Hypothalamus (tissue), 51 donors: ENCODE measurements at regions not wholly inside any gene's neighbourhood (a gene's known extent, or its start where the extent isn't known, plus 50 kb on each side); places are given as distances from the start of the nearest gene placed in this dataset.

Source experiments
- DNase-seq, 51 donors: peaks; one replicate each; lab custom pipeline; 2025; lab: John Stamatoyannopoulos, UW

DNA sequence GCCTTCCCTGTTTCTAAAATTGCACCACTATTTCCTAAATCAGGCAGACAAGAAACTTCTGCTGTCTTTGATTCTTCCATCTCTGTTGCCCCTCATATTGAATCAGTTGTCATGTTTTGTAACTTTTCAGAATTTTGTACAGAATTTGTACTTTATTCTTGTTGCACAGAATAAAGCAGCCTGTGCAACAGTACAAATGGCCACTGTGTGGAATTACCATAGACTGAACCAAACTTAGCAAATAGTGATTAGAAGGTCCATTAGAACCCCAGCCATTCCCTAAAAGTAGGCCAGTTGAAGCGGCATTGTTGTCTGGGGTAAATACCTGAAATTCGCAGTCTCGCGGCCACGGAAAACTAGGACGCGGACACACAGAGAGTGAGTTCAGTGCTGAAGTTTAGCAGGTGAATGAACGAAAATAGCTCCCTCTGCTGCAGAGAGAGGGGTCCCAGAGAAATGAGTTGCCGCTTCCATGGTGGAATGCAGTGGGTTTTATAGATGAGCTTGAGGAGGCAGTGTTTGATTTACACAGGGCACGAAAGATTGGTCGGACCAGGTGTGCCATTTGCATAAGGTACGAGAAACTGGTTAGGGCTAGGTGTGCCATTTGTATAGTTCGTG lies 71.8 kb downstream of the C4orf33 start:
- DNase-seq: no peak

DNA sequence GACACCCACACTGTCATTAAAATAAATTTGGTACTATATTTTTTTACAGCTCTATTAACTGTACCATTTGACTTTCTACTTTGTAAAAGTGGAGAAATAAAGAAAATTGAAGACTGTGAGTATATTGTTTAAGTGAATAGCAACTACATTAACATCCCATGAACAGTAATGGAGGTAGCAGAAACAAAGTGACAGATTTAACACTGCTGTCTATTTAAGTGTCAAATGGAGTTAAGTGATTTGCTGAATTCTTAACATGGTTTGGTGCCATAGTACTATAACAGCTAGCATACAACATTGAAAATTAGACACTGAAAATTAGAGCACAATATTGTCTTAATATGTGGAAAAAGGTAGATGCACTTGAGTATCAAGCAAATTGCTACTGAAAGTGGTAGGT lies 76.2 kb downstream of the C4orf33 start:
- no peak for DNase-seq

DNA sequence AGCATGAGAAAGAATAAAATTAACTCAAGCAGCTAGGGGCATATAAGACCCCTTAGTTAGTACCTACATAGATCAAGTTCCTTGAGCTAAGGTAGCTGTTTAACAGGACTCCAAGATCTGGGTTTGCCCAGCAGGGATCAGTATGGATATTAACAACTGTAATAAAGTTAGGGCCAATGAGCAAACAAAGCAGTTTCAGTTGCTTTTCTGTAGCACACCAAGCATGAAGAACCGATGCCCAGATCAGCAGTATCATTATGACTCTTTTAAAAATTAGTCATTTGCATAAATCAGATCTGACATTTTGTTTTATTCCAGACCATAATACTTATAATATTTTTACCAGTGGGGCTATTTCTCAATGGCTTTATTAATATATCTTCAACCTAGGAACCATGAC lies 80.9 kb downstream of the C4orf33 start:
- no peak for DNase-seq

DNA sequence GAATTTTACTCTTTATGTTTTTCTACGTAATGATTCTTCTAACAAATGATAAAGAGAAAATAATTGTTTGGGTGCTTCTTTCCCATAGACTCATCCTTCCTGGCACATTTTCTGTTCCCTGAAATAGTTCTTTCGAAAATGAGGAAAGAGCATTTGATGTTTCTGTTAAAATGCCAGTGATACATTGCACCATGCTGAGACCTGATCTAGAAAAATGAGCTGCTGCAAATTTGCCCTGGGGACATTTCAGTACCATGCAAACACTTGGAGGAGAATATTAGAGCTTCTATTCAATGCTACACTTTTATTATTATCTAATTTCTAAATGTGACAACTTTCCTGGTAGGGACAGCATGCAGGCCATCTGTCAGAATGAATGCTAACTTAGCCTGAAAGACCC lies 83.3 kb downstream of the C4orf33 start:
- DNase-seq: no peak

DNA sequence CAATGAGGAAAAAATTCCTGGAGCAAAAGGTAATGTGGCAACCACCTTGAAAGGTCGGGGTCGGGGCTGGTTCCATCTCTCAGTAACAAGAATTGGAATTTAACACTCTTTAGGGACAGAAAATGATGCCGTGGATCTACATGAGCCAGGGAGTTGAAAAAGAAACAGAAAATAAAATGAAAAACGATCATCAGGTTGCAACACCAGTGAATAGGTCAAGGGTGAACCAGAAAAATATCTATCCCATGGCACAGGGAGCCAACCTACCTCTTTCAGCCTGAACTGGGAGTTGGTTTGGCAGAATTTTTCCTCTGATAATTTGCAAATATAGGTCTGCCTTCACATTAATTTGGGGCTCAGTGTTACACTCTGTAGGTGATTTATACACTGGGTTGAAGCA lies 93.7 kb downstream of the C4orf33 start:
- DNase-seq: no peak

DNA sequence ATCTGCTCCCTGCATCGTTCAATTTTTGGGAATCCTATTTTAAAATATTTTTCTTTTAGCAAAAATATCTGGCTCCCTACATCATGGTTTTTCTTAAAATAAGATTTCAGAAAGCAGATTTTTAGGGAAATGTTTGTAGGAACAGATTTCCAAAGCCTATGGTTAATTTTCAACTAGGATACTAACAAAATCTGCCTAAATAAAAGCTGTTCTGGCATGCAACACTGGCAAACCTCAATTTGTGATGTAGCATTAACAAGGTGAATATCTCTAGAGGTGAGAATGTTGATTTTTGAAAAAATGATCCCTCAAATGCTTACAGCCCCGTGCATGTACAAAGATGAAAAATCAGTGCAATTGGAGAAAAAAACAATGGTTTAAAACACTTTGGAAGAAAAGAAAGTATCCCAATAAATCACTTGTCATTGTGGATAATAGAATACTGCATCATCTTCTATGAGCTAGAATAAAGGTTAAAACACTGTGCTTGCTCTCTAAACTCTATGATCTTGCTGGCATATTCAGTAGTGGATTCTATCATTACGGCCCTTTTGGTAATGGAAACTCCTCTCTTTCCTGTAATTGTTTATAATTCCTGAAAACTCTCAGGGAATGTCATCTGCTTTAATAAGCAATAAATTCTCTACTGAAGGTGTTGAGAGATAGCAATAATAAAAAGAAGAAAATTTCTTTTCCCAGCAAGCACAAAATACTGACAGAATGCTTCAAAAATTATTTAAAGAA lies 97.6 kb downstream of the C4orf33 start:
- DNase-seq: no peak

DNA sequence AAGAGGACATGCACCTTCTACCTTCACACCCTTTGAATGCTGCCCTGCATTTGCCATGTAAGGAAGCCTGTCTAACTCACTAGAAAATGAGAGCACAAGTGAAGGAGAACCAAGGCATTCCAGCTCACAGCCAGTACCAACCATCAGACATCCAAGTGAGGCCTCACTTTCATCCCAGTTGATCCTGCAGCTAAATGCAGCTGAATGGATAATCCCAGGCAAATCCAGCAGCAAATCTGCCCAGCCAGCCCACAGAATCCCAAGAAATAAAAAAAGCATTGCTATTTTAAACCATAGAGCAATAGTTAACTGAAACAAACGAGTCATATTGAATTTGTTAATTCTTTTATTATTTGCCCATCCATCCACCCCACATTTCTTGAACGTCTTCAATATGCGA lies 112.5 kb downstream of the C4orf33 start:
- no peak for DNase-seq

DNA sequence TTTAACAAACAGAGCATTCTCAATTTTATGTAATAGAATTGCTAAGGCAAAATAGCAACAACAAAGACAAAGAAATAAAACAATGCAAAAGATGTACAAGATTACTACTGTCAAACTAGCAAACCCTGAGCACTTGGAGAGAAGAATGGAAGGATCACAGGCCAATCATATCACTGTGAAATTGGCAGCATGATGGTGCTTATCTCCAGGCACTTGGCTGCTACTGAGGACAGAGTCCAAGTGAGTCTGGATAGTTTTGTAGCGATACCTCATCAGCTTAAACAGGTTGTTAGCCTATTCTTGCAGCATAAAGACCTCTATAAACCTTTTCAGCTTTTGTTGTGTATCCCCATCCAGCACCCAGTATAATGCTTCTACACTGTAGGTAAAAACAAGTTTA lies 117.7 kb downstream of the C4orf33 start:
- no peak for DNase-seq

DNA sequence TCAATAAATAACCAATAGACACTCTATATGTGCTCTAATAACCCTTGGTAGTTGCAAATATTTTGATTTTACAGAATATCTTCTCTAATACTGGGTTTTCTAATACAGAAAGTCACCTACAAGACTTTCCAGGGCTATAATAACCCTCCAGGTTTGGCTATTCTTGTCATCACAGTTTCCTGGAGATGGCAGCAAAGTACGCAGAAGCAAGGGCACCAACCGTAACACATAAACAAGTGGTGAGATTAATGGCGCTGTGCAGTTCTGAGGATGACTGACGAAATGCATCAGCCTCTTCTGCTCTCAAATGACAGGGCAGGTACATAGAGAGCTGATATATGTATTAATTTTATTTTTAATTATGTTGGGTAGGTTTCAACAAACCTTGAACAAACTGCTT lies 122.4 kb downstream of the C4orf33 start:
- DNase-seq: peak in 12 of 51 donors; percentile 3 to 49 (median 7)

DNA sequence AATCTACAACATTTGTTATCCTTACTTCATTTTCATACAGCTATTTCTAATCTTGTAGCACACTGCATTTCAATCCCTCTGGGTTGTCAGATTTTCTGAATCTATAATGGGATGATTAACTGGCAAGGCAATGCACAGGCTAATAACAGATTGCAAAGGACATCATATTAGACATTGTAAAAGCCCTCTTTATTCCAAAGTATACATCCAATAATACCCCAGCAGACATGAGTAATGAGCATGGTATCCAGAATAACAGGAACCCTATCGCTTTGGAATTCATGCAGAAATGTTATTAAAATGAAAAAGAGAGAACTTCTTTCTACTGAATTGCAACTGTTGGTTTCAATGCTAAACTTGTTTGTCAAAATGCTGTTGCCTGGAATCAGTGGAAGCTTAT lies 122.9 kb downstream of the C4orf33 start:
- no peak for DNase-seq

DNA sequence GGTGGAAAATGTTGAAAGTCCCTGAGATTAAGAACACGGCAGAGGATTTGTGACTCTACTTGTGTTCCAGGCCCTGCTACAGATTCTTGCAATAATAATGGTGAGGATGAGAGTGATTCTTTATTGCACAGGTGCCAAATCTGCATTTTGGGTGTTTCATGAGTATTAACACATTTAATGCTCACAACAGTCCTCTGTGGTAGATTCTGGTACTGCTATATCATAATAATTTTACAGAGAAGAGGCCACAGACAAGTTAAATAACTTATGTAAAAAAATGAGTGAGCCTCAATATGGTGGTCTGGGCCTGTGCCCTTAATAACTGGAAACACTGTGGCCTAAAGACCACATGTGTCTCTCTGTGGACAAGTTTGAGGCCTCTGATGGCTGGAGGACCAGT lies 124.3 kb downstream of the C4orf33 start:
- no peak for DNase-seq

DNA sequence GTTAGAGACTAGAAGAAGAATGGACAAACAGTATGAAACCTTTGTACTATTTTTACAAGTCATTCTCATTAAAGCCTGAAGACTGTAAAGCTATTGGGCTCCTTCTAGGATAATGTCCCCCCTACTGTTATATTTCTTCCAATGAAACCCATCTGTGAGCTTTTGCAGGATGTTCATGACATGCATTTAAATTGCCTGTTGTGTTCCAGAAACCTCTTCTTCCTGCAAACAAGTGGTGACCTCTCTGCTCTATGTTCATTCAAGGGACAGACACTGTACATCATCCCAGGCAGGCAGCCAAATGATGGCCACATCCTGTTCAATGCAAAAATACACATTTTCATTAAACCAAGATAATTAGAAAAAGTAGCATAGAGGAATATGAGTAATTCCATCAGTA lies 128.0 kb downstream of the C4orf33 start:
- DNase-seq: no peak

DNA sequence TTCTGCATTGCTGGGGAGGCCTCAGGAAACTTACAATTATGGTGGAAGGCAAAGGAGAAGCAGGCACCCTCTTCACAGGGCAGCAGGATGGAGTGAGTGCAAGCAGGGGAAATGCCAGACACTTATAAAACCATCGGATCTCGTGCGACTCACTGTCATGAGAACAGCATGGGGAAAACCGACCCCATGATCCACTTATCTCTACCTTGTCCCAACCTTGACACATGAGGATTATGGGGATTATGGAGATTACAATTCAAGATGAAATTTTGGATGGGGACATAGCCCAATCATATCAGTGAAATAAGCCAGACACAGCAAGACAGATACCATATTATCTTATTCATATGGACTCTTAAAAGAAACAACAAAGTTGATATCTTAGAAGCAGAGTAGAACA lies 134.9 kb downstream of the C4orf33 start:
- no peak for DNase-seq

DNA sequence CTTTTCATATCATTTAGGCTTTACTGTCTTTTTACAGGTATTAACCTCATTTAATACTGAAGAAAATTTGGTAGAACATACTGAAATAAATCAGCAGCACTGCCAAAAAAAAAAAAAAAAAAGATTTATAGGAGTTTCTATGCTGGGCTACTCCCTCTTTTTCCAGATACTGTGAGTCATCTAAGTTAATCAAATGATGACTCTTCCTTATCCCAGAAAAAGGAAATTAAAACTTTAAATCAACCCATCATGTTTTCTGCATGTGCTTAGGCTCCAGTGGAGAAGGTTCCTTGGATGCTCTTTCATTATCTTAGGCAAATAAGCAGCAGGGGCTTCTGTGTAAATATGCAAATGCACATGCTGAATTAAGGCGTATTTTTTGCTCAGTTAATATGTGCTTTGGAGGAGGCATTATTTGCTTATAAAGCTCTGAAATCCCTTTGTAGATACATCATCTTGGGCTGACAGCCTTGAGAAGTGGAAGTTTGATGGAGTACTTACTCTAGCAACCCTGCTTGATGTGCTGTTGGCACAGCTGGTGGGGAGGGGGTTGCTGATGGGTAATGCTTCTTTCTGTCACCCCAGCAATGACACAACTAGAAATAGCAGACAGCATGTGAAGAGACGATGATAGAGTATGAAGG lies 136.1 kb downstream of the C4orf33 start:
- no peak for DNase-seq

DNA sequence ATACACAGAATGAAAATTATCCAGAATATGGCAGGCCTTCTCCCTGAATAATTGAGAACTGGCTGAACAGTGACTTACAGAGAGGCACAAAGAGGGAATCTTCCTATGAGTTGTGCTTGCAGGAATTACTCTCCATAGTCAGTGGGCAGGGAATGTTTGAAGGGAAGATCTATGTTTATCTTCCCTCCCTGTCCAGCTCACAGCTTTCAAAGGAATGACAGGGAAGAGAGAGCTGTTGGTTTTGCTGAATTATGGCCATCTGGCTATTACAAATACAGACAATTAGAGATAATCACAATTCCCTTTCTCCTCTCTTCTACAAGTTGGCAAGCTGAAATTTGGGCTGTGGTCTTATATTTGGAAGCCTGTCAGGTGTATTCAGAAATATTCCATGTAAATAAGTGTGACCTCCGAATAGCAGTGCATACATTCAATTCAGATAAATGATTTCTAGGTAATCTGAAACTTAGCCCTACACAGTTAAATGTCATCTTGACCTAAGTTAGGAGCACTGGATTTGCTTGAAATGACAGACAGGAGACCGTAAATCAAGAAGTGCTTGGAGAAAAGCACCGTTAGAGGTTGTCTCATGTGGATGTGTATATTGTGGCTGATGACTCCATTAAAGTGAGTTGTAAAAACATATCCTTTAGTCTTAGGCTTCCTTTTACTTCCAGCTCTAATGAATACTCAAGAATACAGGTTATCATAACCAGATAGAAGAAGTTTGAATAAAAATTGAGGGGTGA lies 136.8 kb downstream of the C4orf33 start:
- no peak for DNase-seq

DNA sequence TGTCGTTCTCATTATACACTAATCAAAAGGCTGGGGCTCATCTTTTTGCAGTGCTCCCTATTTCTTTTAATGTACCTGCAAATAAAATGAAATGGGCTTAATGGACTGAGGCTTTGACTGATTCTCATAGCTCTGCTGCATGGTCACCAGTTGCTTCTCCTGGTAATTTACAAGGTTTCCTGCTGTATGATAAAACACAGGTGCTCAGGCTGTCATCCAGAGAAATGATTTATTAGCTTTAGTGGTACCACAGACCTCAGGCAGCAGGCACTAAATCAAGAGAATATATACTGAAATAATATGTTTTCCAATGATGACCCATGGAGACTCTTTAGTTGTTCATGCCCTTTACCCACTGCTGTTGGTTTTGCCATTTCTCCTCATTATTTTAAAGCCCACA lies 137.7 kb downstream of the C4orf33 start:
- DNase-seq: no peak

DNA sequence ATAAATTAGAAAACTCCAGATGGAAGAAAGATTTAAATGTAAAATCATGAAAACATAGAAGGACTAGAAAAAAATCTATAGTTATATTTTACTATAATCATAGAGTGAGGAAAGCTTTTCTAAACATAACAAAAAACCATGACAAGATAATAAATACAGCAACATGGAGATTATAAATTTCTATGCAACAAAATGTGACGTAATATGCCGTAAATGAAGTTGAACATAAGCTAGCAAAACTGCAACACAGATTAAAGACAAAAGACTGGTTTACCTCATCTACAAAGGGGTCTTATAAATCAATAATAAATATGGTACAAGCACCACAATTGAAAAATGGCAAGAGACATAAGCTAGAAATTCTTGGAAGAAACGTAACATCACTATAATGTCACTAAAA lies 140.4 kb downstream of the C4orf33 start:
- no peak for DNase-seq

DNA sequence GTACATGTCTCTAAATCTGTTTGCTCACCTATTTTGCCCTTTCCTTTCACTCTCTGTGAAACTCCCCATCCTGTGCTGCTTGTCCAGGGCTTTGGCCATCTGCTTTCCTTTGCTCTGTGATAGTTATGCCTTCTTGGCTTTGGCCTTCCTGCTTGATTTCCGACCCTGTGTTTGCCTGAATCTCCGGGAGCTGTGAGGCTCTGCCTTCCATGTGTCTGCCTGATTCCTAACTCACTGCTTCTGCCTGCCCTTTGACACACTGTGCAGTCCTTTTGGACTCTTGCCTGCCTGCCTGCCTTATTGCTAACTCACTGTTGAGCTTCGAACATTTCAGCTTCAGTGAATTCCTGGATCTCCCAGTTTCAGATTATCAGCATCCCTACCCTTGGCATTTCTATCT lies 143.1 kb downstream of the C4orf33 start:
- peak in 1 of 51 donors; percentile 3 for DNase-seq

DNA sequence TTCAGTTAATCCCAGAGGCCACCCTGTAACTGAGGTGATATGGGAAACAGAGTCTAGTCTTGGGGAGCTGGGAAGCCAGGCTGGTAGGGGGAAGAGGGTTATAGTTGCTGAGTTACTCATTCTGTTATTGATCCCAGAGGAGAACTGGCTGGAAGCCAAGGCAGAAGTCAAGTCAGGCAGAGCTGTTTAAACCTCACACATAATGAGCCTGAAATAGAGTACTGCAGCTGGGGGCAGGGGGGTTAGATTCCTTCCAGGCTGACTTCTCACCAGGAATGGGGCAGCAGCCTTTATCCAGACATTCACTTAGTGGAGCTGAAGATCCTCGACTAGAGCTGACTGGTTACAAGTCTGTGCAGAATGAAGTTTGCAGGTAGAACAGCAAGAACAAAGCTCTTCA lies 144.9 kb downstream of the C4orf33 start:
- DNase-seq: no peak

DNA sequence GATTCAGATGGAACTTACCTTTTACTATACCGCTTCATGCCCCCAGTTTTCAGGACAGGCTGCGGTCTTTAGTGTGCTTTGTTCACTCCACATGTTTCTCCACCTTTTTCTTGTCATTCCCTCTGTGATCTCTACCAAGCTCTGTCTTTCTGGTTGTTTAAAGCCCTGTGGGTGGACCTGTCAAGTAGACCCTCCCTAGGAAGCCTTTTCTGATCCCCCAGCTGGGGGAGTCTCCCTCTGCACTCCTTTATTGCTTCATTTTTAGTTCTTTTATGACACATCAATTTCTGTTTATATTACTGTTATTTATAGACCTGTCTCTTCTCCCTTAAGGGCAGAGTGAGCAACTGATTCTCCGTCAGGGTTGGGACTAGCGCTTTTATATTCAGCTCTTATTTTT lies 150.2 kb downstream of the C4orf33 start:
- no peak for DNase-seq

DNA sequence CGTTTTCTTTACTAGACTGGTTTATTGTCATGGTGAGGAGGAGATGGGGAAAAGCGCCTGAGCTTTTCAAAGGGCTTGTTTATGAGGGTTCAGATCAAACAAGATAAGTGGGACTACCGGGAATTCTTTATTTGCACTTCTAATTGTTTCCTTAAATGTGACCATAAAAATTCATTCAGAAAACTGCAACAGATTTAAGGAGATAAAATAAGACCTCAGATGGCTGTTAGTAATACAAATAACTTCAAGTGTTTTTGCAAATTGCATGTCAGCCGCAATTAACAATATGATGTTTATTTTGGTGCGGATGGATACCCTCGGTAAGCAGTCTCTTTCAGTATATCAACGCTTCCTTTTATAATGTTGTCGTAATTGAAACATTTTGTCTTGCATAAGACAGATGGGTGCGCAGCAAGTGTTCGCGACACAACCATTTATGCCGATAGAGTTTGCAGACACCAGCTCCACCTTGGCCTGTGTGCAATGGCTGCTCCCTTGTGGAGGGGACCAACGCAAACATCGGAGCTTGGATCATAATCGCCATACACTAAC lies 151.0 kb downstream of the C4orf33 start:
- DNase-seq: no peak
